GM06990 (cell line): ENCODE measurements at regions not wholly inside any gene's neighbourhood (a gene's known extent, or its start where the extent isn't known, plus 50 kb on each side); places are given as distances from the start of the nearest gene placed in this dataset.
"Not testable (repeated sequence)": the region's sequence is repeated elsewhere in the genome, so short reads cannot be mapped to it uniquely, and the experiment has no call there.

Source experiments
- DNase-seq: peaks from one replicate; pipeline ENCODE4 v3.0.0-alpha.2; 2011; ENCODE audit not compliant: insufficient read length; ENCODE audit errors: extremely low read depth
- H3K27me3 ChIP-seq: replicated peaks from 2 replicates; pipeline ENCODE4 v1.6.0; 2011; ENCODE audit warnings: low read length; ENCODE audit not compliant: control insufficient read depth, insufficient read depth
- H3K36me3 ChIP-seq: 2 replicates; pipeline ENCODE4 v1.5.1; 2011; ENCODE audit warnings: low read length; ENCODE audit not compliant: control insufficient read depth, insufficient read depth
- H3K4me3 ChIP-seq: replicated peaks from 2 replicates; pipeline ENCODE4 v1.5.1; 2011; ENCODE audit warnings: low read depth, mild to moderate bottlenecking, control low read depth, low read length
- TF ChIP-seq, protein P1 (sequence below): IDR thresholded peaks from 2 replicates; pipeline ENCODE4 v1.5.1; 2011; ENCODE audit warnings: low read length, control low read depth, mild to moderate bottlenecking, inconsistent platforms; ENCODE audit not compliant: insufficient read depth, poor library complexity, severe bottlenecking

DNA sequence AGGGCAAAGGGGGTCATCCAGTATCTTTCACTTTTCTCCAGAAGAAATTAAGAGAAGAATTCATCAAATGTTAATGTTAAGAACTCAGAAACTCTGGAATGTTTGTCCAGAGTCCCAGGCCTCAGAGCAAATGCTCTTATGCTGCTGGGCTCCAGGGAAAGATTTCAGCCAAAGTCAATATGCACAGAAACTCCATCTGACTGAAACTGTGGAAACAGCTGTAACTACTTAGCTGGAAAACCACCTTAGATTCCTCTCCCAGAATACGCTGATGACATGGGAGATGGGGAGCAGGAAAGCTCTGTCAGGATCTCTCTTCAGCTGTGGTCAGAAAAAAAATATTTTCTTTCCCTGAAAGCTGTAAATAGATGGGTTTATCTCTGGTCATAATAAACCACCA is 559.6 kb downstream of the RFPL4B start:
- no peak for DNase-seq
- TF ChIP-seq, protein P1, sequence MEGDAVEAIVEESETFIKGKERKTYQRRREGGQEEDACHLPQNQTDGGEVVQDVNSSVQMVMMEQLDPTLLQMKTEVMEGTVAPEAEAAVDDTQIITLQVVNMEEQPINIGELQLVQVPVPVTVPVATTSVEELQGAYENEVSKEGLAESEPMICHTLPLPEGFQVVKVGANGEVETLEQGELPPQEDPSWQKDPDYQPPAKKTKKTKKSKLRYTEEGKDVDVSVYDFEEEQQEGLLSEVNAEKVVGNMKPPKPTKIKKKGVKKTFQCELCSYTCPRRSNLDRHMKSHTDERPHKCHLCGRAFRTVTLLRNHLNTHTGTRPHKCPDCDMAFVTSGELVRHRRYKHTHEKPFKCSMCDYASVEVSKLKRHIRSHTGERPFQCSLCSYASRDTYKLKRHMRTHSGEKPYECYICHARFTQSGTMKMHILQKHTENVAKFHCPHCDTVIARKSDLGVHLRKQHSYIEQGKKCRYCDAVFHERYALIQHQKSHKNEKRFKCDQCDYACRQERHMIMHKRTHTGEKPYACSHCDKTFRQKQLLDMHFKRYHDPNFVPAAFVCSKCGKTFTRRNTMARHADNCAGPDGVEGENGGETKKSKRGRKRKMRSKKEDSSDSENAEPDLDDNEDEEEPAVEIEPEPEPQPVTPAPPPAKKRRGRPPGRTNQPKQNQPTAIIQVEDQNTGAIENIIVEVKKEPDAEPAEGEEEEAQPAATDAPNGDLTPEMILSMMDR, result no peak
- H3K4me3 ChIP-seq, result no peak overlapping the region
- no peaks in the 10 kb centered on the region for H3K36me3 ChIP-seq
- no peaks in the 10 kb centered on the region for H3K27me3 ChIP-seq

DNA sequence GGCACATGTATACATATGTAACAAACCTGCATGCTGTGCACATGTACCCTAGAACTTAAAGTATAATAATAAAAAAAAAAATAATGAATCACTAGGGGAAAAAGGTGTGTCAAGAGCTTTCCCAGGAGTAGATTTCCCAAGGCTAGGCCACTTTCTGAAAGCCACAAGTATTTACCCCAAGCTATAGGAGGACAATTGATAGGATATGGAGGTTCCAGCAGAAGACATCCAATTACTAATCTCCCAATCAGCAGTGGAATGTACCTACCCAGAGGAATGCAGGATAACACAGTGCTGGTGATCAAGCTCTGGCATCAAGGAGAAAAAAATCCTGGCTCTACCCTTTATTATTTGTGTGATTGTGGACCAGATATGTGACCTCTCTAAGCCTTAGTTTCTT is 562.7 kb downstream of the RFPL4B start:
- H3K27me3 ChIP-seq, result no peaks in the 10 kb centered on the region
- no peak overlapping the region for H3K4me3 ChIP-seq
- no peaks in the 10 kb centered on the region for H3K36me3 ChIP-seq
- DNase-seq, result no peak
- TF ChIP-seq, protein P1, result no peak

DNA sequence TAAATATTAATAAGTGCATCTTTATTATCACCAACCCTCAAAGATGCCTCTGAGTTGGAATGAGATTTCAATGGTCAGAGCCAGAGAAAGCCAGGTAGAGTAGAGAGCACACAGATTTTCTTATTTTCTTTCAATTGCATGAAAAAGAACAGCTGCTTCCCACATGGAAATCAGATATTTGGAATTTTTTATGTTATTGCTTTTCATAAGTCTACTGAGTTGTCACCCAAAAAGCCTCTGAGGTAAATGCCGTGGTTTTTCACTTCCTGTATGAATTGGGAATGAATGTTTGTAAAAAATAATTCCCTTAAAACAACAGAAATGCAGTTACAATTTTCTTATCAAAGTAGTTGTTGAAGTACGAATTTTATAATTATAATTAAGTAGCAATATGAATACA is 563.1 kb downstream of the RFPL4B start:
- Histone ChIP-seq H3K27me3 (no peaks in the 10 kb centered on the region), H3K4me3 (no peak overlapping the region), H3K36me3 (no peaks in the 10 kb centered on the region)
- TF ChIP-seq, protein P1, result no peak
- DNase-seq, result no peak

DNA sequence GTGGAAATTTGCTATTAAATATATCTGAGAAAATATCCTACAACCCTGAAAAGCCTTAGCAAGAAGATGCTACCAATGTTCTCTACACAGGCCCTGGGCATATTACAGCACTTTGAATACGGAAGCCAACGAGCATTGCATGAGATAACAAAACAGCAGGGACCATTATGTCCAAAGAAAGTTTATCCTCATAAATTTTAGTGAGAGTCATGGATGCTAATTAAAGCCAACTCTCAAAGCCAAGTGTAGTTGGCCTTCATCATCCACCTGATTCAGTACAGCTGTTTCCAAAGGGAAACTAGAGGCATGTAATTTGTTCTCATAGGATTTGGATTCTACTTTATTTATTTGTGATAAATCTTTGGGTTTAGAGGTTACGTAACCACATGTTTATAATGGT is 564.8 kb downstream of the RFPL4B start:
- Histone ChIP-seq H3K27me3 (no peaks in the 10 kb centered on the region), H3K4me3 (no peak overlapping the region), H3K36me3 (no peaks in the 10 kb centered on the region)
- DNase-seq, result no peak
- TF ChIP-seq, protein P1, result no peak

DNA sequence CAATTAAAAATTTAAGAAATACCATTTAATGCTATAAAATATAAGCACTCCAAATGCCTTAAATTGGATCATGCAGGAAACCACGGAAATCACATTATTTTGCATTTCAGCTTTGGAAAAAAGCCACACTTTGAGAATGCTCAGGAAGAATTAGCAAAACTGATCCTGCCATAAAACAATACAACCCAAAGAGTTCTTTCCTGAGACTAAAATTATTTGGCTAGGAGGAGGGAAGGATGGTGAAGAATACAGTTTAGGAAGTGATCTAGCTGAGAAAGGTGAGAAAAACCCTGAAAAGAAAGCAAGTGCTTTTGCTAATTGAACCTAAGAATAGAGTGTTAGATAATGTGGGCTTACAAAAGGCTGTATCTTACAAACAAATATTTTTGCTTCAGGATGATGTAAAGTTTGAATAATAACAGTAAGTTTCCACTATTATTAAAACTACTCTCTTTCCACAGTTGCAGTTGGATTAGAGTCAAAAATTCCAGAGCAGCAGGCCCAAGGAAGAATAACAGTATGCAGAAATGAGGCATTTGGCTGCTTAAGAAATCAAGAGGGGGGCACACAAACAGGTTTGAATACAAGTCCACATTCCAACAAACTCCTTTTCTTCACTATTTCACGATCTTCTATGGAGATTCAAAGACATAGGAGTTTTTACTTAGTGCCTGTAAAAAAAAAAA is 565.4 kb downstream of the RFPL4B start:
- DNase-seq, result no peak
- H3K27me3 ChIP-seq, result no peaks in the 10 kb centered on the region
- no peak overlapping the region for H3K4me3 ChIP-seq
- TF ChIP-seq, protein P1, result no peak
- H3K36me3 ChIP-seq, result no peaks in the 10 kb centered on the region

DNA sequence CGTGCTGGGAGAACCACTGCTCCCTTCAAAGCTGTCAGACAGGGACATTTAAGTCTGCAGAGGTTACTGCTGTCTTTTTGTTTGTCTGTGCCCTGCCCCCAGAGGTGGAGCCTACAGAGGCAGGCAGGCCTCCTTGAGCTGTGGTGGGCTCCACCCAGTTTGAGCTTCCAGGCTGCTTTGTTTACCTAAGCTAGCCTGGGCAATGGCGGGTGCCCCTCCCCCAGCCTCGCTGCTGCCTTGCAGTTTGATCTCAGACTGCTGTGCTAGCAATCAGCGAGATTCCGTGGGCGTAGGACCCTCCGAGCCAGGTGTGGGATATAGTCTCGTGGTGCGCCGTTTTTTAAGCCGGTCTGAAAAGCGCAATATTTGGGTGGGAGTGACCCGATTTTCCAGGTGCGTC is 572.6 kb downstream of the RFPL4B start:
- not testable (repeated sequence) for H3K36me3 ChIP-seq, H3K27me3 ChIP-seq, H3K4me3 ChIP-seq, DNase-seq
